ENCODE measurements at regions not wholly inside any gene's neighbourhood (a gene's known extent, or its start where the extent isn't known, plus 50 kb on each side); places are given as distances from the start of the nearest gene placed in this dataset.

DNA sequence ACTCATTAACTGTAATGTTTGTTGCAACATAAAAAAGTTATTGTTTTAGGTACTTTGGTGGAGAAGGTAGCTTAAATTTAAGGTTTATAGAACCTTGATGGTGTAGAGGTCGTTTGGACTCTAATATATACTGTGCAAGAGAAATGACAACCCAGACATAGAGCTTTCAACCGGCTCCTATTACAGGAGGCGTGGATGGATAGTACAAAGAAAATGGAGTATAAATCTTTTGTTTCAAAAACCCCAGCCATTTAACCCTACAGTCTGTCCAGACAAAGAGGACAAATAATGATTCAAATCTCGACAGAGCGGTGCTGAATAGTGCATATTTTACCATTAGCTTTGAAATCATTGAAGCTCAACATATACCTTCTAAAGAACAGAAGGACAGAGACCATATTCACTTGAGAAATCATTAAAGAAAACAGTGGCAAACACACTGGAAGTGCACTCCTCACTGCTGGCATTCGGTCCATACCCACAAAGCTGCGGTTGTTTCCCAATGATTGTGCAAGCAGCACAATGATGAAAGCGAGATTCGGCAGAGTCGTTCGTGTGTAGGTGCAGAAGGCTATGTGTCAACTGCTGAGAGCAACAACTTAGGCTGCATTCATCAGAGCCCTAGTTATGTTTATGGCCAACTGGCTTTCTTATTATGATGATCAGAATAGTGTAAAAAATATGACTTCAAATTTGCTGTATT lies 688.6 kb downstream of the NOVA1 start:
- no peak for TF ChIP-seq CTCF (IDR thresholded peaks at IDR 0.05)
- no peak for TF ChIP-seq POLR2AphosphoS5 (IDR thresholded peaks at IDR 0.05; ENCODE audit: low read depth, low read length)
- no peak for TF ChIP-seq FOXM1 (IDR thresholded peaks at IDR 0.05; ENCODE audit: low read depth)
- no peak for TF ChIP-seq FOSL2 (IDR thresholded peaks at IDR 0.05; ENCODE audit: borderline replicate concordance, low read depth)
- no peak for TF ChIP-seq TAF1 (IDR thresholded peaks at IDR 0.05; ENCODE audit: borderline replicate concordance, low read depth, low read length)
- TF ChIP-seq MEF2A (IDR thresholded peaks at IDR 0.05; ENCODE audit: borderline replicate concordance, low read depth) = no peak
- no peak for TF ChIP-seq EP300 (IDR thresholded peaks at IDR 0.05; ENCODE audit: borderline replicate concordance in 1 of 2, low read depth in 1 of 2, low read length in 1 of 2)
- no peak for TF ChIP-seq SIN3A (IDR thresholded peaks at IDR 0.05; ENCODE audit: borderline replicate concordance, low read depth, low read length)

Measured in SK-N-SH (cell line).